GM18873 (cell line): ENCODE measurements at regions not wholly inside any gene's neighbourhood (a gene's known extent, or its start where the extent isn't known, plus 50 kb on each side); places are given as distances from the start of the nearest gene placed in this dataset.
"Not testable (repeated sequence)": the region's sequence is repeated elsewhere in the genome, so short reads cannot be mapped to it uniquely, and the experiment has no call there.

Experiments used
- ATAC-seq: cut with Tn5 transposase; IDR thresholded peaks from one replicate; pipeline ENCODE4 v1.9.1; 2021; ENCODE audit warnings: mild to moderate bottlenecking, moderate library complexity, moderate number of reproducible peaks; ENCODE audit not compliant: unreplicated experiment, low FRiP score

DNA sequence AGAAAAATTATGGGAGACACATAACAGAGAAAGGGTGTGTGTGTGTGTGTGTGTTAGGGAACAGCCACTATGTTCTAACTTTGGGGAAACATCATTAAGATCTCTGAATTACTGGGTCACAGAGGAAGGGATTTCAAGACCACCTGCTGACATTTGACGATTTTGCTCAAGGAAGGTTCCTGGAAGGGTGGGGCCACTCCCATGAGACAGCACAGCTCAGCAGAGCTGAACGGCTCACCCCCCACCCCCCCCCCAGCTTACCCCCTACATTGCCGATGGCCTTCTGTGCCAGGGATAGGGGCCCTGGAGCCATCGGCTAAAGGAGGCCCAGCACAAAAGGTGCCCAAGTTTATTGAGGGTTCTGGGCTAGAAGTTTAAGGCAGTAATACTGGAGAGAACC lies 122.4 kb downstream of the NPIPB11 start:
- ATAC-seq = not testable (repeated sequence)

DNA sequence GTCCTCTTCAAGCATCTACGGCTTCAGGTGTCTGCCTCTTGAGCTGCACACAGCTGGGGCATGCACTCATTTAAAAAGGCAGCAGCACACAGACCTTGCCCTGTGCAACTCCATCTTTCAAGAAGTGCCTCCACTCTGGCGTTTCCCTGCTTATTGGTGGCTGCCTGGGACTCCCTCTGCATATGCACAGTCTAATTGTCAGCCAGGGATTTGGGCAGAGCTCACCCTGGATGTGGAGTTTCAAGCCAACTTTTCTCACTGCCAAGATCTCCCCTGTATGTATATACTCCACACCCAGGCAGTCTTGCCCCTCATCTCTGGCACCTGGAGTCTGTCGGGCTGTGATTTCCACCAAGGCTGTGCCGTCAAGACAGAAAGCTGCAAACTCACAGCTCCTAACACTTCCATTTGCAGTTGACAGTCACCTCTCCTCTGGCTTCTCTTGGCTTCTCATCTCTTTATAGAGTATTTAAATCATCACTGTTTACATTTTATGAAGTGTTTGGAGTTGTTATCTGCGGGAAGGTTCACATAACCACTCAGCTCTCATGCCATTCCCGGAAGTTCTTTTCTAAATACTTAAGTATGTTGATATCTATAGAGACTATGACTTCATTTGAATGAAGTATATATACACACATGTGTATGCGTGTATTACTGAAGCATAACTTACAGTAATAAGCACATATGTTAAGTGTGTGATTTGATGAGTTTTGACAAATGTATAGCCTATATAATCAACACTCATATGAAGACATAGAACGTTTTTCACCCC lies 128.2 kb downstream of the NPIPB11 start:
- not testable (repeated sequence) for ATAC-seq

DNA sequence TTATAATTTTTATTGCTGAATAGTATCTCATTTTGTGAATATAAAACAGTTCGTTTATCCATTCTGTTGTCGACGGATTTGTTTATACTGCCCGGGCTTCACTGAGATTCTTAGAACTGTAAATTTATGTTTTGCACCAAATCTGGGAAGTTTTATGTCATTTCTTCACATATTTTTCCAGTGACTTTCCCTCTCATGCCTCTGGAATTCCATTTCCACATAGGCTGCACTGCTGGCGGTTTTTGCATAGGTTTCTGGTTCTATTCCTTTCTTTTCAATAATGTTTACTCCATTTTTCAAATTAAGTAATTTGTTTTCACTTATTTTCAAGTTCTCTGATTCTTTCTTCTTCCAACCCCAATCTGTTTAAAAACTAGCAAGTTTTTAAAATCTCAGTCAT lies 130.1 kb downstream of the NPIPB11 start:
- not testable (repeated sequence) for ATAC-seq

DNA sequence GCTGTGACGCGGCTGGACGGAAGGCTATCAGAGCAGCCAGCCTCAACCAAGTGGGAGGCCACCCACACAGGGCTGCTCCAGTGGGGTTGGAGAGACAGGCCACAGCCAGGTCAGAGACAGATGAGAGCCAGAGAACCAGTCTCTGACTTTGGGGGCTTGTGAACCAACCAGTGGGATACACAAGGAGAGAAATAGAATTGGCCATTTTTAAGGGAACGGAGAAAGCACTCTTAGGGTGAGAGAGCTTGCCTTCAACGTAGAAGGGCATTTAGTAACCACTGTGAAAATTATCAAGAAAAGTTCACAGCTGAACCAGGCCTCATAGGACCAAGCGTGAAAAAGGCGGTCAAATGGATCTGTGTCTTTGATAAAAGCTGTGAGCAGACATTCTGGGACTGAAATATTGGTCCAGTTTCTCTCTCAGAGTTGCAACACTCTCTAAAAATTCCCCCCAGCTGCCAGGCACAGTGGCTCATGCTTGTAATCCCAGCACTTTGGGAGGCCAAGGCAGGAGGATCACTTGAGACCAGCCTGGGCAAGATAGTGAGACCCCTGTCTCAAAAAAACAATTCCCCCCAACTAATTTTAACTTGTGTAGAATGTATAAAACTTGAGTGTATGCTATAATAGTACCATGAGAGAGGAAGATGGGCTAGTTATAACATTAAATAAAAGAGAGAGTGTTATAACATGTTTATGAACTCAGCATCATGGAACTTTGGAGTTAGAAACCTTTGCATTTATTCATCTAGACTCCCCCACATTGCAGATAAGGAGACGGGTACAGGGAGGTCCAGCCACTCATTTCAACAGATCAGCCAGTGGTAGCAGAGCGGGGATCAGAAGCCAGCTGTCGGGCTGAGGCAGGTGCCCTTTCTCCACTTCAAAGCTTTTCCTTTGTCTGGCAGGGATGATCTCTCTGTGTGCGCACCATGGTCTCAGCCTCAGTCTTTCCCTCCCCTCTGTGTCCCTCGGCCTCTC lies 132.2 kb downstream of the NPIPB11 start:
- ATAC-seq = not testable (repeated sequence)

DNA sequence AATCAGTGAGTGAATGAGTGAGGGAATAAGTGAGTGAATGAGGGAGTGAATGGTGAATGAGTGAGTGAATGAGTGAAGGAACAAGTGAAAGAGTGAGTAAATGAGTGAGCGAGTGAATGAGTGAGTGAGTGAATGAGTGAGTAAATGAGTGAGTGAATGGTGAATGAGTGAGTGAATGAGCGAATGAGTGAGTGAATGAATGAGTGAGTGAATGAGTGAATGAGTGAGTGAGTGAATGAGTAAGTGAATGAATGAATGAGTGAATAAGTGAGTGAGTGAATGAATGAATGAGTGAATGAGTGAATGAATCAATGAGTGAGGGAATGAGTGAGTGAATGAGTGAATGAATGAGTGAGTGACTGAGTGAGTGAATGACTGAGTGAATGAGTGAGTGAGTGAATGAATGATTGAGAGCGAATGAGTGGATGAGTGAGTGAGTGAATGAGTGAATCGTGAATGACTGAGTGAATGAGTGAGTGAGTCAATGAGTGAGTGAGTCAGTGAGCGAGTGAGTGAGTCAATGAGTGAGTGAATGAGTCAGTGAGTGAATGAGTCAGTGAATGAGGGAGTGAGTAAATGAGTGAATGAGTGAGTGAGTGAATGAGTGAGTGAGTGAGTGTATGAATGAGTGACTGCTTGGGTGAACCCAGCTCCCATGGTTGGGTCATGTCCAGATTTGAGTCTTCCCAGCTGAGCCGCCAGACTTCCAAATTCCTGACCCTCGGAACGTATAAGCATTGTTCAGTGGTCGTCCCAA lies 133.0 kb downstream of the NPIPB11 start:
- not testable (repeated sequence) for ATAC-seq

DNA sequence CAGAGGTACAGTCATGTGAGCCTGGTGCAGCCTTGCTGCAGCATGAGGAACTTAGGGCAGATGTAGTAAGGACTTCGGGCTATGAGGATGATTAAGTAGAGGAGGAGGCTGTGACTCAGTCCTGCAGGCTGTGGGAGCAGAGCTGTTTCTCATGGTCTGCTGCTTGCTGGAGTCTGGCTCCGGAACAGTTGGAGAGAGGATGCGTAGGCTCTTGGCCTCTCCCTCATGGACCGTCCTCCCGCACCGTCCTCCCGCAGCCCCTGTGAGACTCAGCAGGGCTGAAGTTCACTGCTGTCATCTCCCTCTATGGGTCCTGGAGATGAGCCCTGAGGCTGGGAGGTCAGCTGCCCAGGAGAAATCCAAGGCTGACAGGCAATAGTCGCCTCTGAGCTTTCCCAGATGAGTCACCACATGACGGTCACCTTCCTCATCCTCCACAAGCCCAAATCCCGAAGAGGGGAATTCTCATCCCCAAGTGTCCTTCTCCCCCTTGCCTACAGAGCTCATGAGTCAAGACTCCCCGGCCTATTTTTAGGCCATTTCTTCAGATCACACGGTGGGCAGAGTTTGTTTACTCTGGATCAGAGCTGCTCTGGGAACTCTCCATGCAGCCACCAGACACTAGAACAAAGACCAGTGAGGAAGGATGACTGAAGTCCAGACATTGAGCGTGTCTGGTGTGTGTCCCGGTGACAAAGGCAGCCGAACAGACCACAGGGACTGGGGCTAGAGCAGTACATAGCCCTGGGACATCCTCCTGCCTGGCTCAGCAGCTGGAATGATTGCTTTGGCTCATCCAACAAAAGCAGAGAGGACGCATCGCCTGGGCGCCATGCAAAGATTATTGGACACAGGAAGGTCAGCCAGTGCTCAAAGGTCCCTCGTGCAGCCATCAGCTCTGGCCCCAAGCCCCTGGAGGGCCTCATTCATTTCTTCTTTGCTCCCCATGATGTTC lies 134.5 kb downstream of the NPIPB11 start:
- ATAC-seq = not testable (repeated sequence)

DNA sequence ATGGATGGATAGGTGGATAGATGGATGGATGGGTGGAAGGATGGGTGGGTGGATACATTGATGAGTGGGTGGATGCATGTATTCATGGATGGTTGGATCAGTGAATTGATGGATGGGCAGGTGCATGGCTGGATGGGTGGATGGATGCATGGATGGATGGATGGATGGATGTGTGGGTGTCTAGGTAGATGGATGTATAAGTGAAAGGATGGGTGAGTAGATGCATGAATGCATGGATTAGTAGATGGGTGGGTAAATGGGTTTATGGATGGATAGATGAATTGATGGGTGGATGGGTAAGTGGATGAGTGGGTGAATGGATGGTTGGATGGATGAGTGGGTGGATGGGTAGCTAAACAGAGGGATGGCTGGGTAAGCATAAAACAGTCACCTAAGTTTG lies 135.6 kb downstream of the NPIPB11 start:
- not testable (repeated sequence) for ATAC-seq

DNA sequence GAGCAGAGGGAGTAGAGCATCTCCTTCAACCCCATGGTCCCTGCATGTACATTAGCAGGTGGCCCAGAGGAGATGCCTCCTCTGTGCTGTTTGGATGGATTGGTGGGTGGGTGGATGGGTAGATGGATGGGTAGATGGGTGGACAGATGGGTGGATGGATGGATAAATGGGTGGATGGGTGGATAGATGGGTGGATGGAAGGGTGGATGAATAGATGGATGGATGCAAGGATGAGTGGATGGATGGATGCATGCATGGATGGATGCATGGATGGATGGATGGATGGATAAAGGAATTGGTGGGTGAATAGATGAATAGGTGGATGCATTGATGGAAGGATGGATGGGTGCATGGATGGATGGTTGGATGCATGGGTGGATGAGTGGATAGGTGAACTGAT lies 136.5 kb downstream of the NPIPB11 start:
- not testable (repeated sequence) for ATAC-seq

DNA sequence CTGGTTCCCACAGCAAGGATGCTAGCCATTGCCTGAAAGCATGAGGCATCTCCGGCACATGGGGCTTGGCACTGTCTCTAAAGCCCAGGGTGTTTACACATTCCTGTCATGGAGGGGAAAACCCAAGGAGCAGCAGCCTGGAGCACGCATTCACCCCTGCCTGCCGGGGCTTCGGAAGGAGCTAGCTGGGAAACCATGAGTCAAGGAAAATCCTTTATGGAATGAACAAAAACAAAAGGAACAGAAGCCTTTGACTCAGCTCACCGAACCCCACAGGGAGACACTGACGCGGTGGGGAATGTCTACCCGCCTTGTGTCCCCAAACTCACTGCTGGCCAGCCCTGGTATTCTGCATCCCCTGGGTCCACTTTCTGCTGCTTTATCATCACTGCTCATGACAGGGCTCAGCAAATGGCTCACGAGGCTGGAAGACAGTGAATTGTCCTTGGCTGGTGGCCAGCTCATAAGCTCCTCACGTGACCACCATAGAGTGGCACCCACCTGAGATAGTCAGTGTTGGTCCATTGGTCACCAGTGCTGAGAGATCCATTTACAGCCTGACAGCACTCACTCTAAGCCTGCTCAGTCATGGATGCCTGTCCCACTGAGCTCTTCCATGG lies 137.2 kb downstream of the NPIPB11 start:
- ATAC-seq = not testable (repeated sequence)

DNA sequence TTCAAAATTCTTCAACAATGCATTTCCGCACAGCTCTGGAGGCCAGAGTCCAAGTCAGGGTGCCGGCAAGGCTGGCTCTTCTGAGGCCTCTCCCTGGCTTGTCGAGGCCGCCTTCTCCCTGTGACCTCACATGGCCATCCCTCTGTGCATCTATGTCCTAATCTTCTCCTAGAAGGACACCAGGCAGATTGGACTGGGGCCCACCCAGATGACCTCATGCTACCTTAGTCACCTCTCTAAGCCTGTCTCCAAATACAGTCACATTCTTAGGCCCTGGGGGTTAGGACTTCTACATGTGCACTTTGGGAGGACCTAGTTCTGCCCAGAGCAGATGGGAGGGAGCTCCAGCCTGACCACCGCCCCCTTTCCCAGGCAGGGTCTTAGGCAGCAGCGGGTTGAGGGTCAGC lies 137.7 kb downstream of the NPIPB11 start:
- not testable (repeated sequence) for ATAC-seq

DNA sequence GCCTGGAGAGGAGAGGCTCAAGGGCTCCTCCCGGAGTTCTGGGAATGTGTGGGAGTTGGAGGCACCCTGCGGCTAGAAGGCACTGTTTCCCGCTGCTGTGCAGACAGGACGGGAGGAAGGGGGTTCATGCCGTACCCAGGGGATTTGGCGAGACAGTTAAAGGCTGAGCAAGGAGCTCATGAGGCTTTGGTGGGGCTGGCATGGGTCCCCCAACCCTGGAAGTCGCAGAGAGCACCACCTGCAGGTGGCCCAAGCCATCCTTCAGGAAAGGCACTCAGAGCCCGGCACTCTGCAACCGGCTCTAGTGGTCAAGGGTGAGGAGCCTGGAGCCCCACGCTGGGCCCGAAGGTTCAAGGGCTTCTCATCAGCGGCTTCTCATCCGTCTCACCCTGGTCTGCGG lies 138.2 kb downstream of the NPIPB11 start:
- ATAC-seq = not testable (repeated sequence)

DNA sequence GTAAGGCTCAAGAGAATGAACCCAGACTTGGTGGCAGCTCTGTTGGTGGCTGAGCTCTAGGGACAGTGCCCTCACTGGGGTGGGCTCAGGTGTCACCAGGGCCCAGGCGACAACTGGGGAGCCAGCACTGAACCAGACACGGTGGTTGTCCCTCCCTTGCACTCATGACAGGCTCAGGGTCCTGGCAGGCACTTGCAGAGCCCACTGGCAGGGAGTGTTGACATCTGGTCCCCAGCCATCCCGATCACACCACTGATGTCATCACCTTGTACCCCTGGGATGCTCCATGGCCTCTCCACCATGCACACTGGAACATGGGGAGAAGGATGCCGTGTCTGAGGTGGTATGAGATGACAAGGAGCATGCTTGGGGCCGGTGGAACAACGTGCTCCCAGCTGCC lies 138.6 kb downstream of the NPIPB11 start:
- not testable (repeated sequence) for ATAC-seq

DNA sequence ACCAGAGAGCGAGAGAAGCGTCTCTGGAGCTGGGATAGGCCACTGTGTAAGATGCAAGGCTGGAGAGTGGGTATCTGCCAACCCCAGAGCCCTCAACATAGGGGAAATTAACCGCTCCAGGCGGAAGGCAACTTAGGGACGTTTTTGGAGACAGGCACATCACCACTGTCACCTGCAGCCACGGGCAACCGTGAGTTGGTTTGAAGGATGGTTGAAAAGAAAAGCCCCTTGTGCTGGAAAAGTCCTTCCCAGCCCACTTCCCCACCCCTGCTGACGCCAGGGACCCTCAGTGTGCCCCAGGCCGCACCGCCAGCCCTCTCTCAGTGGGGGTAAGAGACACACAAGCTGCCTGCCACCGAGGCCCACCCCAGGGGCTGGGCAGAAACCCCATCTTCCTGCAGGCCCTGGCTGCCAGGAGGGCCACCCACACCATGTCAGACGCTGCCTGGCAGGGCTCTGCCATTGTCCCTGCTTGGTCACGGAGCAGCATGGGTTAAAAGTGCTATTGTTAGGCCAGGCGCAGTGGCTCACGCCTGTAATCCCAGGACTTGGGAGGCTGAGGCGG lies 139.4 kb downstream of the NPIPB11 start:
- ATAC-seq = not testable (repeated sequence)

DNA sequence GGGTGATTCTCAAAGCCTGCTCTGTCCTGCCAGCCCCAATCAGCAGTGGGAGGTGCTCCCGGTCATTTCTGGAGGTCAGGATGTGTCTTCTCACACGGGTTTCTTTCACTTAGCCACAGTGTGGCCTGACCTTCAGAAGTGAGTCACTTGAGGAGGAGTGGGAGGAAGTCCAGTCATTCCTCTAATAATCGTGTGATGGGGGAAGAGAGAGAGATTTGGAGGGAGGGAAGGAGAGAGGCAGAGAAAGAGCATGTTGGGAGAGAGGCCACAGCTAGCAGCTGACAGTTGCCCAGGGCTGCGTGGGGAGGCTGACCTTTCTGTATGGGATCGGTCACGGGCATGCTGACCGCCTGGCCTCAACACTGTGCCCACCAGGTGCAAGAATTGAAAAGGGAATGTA lies 139.9 kb downstream of the NPIPB11 start:
- not testable (repeated sequence) for ATAC-seq

DNA sequence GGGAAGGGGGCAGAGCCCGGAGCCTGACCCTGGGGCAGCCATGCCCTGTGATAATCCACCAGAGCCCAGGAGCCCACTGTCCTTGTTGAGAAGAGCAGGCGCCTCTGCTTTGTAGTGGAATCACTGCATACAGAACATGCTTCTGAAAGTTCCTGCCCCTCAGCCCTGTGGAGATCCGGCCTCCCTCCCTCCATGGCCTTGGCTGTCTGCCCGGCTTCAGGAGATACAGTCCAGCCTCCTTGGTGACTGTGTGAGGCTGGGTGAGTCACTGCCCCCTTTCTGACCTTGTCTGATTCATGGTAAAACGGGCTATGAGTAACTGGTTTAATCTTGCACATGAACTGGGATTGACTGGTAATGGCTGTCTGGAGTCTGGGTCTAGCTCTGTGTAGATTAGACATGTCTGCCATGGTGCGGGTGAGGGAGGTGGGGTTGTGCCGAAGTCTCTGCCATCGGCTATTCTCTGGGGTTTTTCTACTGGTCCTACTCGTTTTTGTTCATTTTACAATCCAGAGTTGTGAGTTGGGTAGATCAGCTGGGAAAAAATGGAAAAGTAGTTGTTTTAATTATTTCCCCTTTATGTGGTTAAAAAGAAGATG lies 141.2 kb downstream of the NPIPB11 start:
- ATAC-seq = not testable (repeated sequence)

DNA sequence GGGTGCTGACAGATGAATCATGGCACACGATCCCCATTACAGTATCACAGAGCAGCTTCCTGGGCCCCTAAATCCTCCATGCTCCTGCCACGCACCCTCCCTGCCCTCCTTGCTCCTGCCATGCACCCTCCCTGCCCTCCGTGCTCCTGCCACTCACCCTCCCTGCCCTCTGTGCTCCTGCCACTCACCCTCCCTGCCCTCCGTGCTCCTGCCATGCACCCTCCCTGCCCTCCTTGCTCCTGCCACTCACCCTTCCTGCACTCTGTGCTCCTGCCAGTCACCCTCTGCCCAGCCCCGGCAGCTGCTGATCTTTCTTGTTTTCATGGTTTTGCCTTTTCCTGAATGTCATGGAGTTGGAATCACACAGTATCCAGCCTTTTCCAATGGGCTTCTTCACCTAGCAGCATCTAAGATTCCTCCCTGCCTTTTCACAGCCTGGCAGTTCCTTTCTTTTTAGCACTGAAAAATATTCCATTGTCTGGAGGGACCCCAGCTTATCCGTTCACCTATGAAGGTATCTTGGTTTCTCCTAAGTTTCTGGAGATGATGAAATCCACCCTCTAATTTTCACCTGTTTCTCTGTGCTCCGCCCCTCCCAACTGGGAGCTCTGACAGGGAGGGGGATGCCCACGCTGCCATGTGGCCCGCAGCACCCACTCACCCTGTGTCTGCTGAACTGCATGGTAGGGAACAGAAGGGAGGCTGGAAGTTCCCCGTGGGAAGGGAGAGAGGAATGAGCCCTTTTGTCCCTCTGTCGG lies 142.3 kb downstream of the NPIPB11 start:
- ATAC-seq = not testable (repeated sequence)

DNA sequence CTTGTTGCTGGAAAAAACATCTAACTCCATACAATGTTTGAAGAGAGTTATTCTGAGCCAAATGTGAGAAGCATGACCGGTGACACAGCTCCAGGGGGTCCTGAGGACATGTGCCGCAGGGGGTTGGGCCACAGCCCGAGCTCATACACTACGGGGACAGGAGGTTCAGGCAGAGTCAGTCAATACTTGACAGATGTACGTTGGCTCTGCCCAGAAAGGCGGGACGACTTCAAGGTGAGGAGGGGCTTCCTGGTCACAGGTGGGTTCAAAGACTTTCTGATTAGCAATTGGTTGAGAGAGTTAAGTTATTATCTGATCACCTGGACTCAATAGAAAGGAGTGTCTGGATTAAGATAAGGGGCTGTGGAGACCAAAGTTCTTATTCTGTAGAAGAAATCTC lies 143.8 kb downstream of the NPIPB11 start:
- ATAC-seq = not testable (repeated sequence)
